DMS79 treated with DMSO at 0.1 percent for 48 hours (cell line): ENCODE measurements at regions not wholly inside any gene's neighbourhood (a gene's known extent, or its start where the extent isn't known, plus 50 kb on each side); places are given as distances from the start of the nearest gene placed in this dataset.
"Not testable (repeated sequence)": the region's sequence is repeated elsewhere in the genome, so short reads cannot be mapped to it uniquely, and the experiment has no call there.

Experiments
- DNase-seq: peaks from one replicate; lab custom pipeline; 2025; lab: John Stamatoyannopoulos, UW

- DNase-seq = no peak
Measured at GRCh38 chr22:22716136-22716665, 71.8 kb downstream of the GGTLC2 start.

DNA sequence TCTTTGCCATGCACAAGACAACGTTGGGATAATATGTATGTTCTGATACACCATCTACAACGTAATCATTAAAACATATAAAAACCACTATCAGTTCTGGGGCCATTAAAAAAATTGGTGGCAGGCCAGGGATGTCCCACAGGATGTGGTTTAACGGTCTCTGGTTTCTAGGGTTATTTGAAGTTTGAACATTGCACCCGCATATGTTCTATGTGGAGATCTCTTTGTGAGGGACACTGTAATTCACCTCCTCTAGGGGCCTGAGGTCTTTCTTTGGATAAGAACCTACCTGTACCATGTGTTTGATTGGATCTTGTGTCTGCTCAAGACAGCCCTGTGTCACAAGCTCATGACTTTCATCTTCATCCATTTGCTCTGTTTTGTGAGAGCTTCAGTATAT lies 73.2 kb downstream of the GGTLC2 start:
- DNase-seq = no peak

DNA sequence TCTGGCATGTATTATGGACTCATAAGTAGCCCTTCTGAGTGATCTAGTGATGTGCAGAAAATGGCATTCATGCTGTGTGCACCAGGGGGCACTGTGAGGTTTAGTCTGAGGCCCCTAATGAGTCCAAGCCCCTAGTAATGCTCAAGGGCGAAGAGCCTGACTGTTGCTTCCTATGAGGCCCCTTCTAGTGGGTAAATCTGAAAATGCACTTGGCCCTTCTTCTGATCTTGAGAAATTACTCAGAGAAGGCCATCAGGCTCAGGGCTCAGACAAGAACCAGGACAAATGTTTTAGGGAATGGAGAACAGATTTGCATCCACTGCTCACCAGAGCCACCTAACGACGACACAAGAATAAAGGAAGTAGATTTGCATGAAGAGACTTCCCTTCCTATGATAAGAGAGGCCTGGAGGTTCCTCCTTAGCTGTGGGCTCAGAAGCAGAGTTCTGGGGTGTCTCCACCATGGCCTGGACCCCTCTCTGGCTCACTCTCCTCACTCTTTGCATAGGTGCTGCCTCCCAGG lies 75.8 kb downstream of the GGTLC2 start:
- DNase-seq = no peak

- DNase-seq = no peak
Measured at GRCh38 chr22:22720724-22721261, 76.4 kb downstream of the GGTLC2 start.

DNA sequence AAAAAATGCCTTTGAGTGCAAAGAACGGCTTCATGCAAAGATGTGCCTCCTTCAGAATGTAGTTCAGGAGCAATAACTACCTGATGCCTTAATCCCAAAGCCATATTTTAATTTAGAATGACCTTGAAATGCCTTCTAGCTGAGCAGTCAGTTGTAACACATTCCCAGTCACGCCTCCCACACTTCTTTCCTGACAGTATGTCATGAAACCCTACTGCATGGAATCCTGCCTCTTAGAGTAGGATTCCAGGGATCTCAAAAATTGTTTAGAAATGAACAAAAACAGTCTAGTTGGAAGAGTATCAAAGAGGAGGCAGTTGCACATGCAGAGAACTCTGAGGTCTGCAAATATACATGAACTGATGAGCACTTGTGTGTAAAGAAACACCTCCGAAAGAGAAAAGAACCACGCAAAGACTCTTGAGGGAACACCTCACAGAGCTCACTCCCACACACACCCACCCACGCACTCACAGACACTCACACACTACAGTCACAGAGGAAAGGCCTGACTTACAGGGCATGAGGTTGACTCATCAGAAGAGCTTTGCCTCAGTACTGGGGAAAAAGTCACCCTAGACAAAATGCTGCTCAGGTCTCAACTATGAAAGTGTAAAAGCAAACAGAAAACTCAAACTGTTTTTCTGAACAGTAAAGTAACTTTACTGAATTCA lies 77.4 kb downstream of the GGTLC2 start:
- no peak for DNase-seq

DNA sequence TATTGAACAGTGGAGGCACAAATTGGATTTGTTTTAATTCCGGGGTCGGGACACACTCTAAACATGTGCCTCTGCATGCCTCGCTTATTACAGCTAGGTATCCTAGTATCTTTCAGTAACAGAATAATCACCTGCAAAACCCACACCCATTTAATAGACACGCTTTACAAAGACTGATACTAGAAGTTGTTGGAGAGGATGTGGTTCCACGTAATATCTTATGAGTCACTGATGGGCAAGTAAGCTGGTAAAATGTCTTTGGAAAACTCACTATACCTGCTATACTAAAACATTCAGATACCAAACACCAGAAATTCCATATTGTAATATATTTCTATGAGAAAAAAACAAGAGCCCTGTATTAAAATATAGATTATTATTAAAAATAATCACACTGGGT lies 84.0 kb downstream of the GGTLC2 start:
- DNase-seq = no peak

DNA sequence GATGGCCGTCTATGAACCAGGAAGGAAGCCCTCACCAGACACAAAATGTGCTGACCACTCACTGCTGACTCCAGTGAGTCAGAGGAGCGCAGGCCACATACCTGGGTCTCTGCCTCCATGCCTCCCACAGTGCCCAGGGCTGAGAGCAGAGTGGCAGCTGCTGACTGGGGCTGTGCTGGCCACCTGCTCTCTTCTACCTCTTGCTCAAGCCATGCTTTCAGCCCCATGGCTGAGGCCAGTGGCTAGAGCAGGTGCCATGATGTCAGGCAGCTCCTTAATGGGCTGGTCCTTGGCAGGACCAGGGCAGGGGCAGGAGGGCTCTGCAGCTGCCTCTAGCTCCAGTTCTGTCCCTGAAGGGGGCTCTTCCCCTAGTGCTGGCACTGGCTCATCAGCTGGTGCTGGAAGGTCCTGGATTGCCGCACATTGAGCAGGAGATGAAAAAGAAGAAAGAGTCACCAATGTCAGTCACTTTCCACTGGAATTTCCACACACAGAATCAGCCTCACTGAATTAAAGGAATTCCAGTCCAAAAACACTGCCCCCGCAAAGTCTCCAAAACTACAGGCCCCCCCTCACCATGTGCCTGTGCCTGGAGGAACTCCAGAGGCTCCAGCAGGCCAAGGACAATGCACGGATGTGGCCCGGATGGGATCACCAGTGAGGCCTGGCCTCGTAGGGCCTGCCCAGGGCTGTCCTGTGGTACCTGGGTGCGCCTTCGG lies 86.4 kb downstream of the GGTLC2 start:
- no peak for DNase-seq

DNA sequence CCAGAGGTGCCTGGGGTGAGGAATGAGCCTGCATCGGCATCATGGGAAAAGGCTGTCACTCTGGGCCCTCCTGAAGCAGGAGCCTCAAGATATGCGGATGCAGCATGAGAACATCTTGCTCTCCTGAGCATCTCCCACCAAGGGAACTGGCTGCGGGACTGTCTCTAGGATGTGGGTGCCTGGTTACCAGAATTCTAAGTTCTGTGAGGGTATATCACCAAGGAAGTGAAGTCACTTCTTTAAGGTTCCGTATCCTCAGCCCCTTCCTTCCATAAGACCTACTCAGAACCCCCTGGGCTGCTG lies 86.9 kb downstream of the GGTLC2 start:
- no peak for DNase-seq

DNA sequence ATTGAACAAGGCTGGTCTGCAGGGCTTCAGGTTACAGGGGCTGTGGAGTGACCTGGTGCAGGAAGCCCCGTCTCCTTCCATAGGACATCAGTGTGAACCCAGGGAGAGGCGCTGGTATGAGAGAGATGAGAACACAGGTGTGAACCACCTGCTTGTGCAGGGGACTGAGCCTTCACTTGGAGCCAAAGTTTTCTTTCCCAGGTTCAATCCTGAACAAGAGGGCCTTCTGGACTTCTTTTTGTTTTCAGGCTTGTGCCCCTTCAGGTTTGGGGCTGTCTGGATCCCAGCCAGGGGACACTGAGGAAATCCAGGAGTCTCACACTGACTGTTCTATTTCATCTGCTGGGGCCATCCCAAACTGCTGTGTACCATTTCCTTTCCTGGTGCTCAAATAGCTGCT lies 88.6 kb downstream of the GGTLC2 start:
- not testable (repeated sequence) for DNase-seq

DNA sequence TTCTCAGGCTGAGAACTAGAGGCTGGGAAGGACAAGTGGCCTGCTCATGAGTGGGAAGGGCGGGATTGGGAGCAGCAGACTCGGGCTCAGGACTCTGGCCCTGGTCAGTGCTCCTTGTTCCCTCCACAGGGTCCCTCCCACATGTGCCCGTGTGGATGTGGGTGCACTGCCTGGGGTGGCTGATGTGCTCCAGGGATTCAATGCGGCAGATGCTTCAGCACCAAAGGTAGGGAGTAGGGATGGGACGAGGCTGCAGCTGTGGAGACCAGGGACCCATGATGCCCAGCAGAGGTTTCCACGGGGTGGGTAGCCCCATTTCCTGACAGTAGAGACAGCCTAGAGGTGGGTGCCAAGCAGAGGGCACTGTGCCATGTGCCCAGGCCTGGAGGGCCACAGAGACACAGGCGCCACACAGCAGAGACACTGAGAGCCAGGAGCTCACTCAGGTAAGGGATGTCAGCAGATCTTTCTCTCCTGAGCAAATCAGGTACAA lies 89.5 kb downstream of the GGTLC2 start:
- DNase-seq = no peak

- not testable (repeated sequence) for DNase-seq
Measured at GRCh38 chr22:22734395-22735272, 90.2 kb downstream of the GGTLC2 start.

- DNase-seq = not testable (repeated sequence)
Measured at GRCh38 chr22:22735276-22735675, 90.9 kb downstream of the GGTLC2 start.

DNA sequence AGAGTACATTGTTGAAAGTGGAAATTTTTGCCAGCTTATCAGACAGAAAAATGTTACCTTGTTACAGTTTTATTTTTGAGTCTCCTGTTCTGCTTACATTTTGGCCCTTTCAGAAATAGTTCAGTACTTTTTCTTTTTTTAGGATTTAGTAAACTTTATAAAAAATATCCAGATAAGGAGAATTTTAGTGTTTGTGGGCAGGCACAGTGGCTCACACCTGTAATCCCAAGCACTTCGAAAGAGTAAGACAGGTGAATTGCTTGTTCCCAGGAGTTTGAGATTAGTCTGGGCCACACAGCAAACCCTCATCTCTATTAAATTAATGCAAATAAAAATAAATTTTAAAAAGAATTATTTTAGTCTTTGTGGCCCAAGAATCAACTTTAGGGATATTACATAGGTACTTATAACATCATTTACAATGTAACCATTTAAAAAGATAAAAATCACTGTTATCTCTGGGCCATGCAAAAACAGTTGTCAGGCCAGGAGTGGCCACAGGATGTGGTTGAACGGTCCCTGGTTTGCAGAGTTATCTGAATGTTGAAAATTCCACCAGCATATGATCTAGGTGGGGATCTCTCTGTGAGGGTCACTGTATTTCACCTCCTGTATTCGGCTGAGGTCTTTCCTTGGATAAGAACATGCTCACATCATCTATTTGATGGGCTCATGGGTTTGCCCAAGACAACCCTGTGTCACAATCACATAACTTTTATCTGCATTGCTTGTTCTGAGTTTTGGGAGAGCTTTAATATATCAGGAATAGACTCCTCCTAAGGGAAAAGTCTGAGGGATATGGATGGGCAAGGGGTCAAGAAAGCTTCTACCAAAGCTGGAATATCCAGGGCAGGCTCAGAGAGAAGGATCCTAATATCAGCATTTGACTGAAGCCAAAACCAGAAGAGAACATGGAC lies 91.5 kb downstream of the GGTLC2 start:
- DNase-seq = no peak

DNA sequence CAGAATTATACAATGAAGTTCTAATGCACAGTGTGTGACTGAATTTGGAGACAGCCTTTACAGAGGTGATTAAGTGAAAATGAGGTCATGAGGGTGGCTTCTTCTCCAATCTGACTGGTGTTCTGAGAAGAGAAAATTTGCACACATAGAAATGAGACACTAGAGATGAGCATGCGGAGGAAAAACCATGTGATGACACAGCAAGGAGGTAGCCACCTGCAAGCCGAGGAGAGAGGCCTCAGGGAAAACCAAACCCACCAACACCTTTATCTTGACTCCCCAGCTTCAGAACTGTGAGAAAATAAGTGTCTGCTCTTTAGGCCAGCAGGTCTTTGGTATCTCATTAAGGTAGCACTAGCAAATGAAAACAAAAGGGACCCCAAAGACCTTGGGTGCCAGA lies 93.2 kb downstream of the GGTLC2 start:
- no peak for DNase-seq

GRCh38 chr22:22738959-22739585 lies 94.7 kb downstream of the GGTLC2 start:
- no peak for DNase-seq

- DNase-seq = no peak
Measured at GRCh38 chr22:22740560-22741276, 96.3 kb downstream of the GGTLC2 start.

DNA sequence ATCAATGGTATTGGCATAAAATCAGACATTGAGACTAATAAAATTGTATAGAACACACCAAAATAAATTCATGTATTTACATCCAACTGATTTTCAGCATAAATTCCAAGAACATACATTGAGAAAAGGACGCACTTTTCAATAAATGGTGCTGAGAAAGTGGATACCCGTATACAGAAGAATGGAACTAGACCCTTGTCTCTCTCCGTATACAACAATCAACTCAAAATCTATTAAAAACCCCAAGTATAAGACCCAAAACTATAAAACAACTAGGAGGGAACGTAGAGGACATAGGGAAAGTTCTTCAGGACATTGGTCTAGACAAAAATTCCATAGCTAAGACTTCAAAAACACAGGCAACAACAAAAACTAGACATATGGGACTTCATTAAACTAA lies 97.4 kb downstream of the GGTLC2 start:
- DNase-seq = no peak

- no peak for DNase-seq
Measured at GRCh38 chr22:22742641-22743040, 98.2 kb downstream of the GGTLC2 start.

DNA sequence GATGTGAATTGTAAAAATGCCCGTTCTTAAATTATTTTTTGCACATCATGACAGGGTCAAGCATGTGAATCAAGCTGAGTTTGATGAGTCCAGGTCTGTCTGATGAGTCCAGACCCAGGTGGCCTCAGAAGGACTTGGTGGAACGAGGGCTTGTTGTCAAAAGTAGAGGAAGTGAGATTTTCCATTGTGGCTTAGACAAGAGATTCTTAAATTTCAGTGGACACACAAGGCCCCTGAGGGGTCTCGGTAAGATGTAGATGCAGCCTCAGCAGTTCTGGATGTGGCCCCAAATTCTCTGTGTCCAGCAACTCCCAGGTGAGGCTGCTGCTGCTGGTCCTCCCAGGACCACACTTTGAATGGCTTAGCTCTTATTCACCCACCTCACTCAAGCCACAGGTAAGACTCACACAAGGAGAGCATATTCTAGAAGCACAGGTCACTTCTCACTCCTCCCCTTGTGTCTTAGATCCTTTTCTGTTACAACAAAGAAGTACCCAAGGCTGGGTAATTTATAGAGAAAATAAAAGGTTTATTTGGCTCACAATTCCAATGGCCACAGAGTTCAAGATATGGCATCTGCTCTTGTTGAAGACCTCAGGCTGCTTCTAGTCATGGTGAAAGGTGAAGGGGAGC lies 98.8 kb downstream of the GGTLC2 start:
- no peak for DNase-seq
